NT2/D1 (cell line): ENCODE measurements at regions not wholly inside any gene's neighbourhood (a gene's known extent, or its start where the extent isn't known, plus 50 kb on each side); places are given as distances from the start of the nearest gene placed in this dataset.

Source experiments
- SUZ12 ChIP-seq: IDR thresholded peaks from 2 replicates; pipeline ENCODE4 v1.6.1; 2011; ENCODE audit not compliant: insufficient read length, insufficient read depth; ENCODE audit errors: extremely low read depth
- YY1 ChIP-seq: IDR thresholded peaks from 2 replicates; pipeline ENCODE4 v1.6.1; 2011; ENCODE audit not compliant: insufficient read length, insufficient read depth
- ZNF274 ChIP-seq: IDR thresholded peaks from 2 replicates; pipeline ENCODE4 v1.6.1; 2011; ENCODE audit warnings: mild to moderate bottlenecking, low read depth, low read length

GRCh38 chr4:23234018-23234417 lies 541.3 kb downstream of the GBA3 start:
- TF ChIP-seq YY1 (no peak), ZNF274 (no peak), SUZ12 (no peak)
